Epithelial cell of proximal tubule (primary cell): ENCODE measurements at regions not wholly inside any gene's neighbourhood (a gene's known extent, or its start where the extent isn't known, plus 50 kb on each side); places are given as distances from the start of the nearest gene placed in this dataset.
"Not testable (repeated sequence)": the region's sequence is repeated elsewhere in the genome, so short reads cannot be mapped to it uniquely, and the experiment has no call there.

ENCODE experiments used
- DNase-seq: peaks from one replicate; pipeline ENCODE4 v3.0.0-alpha.2; 2011; ENCODE audit warnings: low read depth
- H3K4me3 ChIP-seq: 2 replicates; pipeline ENCODE4 v1.5.1; 2011; ENCODE audit warnings: low read depth, mild to moderate bottlenecking, low read length
- CTCF ChIP-seq: conservative IDR thresholded peaks from 2 replicates; pipeline ENCODE4 v1.5.1; 2012; ENCODE audit warnings: low read depth, mild to moderate bottlenecking, low read length

GRCh38 chr10:3564346-3565002 lies 220.5 kb downstream of the KLF6 start:
- no peak overlapping the region for H3K4me3 ChIP-seq
- no peak for DNase-seq
- no peak for TF ChIP-seq CTCF

- no peak for TF ChIP-seq CTCF
- DNase-seq: no peak
Observed at GRCh38 chr10:3563298-3563697, 221.7 kb downstream of the KLF6 start.

GRCh38 chr10:3560628-3561027 lies 224.4 kb downstream of the KLF6 start:
- not testable (repeated sequence) for H3K4me3 ChIP-seq, DNase-seq

More at GRCh38 chr10:3563298-3563697, 221.7 kb downstream of the KLF6 start:
- H3K4me3 ChIP-seq: no peak overlapping the region

GRCh38 chr10:3559527-3559926 lies 225.5 kb downstream of the KLF6 start:
- no peak for DNase-seq
- no peak overlapping the region for H3K4me3 ChIP-seq
- TF ChIP-seq CTCF: no peak

- no peak for TF ChIP-seq CTCF
- no peak for DNase-seq
- no peak overlapping the region for H3K4me3 ChIP-seq
Observed at GRCh38 chr10:3559011-3559410, 226.0 kb downstream of the KLF6 start.

GRCh38 chr10:3556191-3557017 lies 228.6 kb downstream of the KLF6 start:
- not testable (repeated sequence) for H3K4me3 ChIP-seq, DNase-seq

GRCh38 chr10:3554121-3554522 lies 230.9 kb downstream of the KLF6 start:
- no peak for TF ChIP-seq CTCF
- no peak for DNase-seq
- H3K4me3 ChIP-seq: no peak overlapping the region

- DNase-seq: no peak
- H3K4me3 ChIP-seq: no peak overlapping the region
- TF ChIP-seq CTCF: no peak
Observed at GRCh38 chr10:3552281-3552680, 232.7 kb downstream of the KLF6 start.
